ENCODE measurements at regions not wholly inside any gene's neighbourhood (a gene's known extent, or its start where the extent isn't known, plus 50 kb on each side); places are given as distances from the start of the nearest gene placed in this dataset.

DNA sequence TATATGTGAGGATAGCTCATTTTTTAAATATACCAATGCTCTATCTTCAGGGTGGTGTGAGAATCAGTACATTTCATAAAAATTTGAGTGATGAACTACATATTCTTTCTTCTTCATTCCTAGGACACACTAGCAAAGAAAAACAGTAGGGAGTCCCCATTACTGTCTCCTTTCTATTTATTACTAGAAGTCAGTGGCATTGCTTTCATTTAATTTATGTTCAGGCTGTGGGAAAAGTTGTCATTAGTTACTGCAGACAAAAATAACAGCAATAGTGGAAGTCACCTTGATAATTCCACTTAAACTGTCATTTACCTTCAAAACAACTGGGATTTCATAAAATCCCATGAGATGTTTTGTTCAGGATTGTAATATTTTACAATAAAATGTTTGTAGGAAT is 446.4 kb downstream of the GBE1 start:
- Histone ChIP-seq H3K9me3 (ENCODE audit: control insufficient read depth, insufficient read depth, low read depth, low read length) (no peaks in the 10 kb centered on the region), H3K36me3 (ENCODE audit: control insufficient read depth, insufficient read depth, low read length) (no peaks in the 10 kb centered on the region), H3K27me3 (ENCODE audit: control insufficient read depth, insufficient read depth, low read length) (no peaks in the 10 kb centered on the region), H3K4me1 (ENCODE audit: control insufficient read depth, insufficient read depth, low read length) (no peaks in the 10 kb centered on the region), H3K27ac (ENCODE audit: low read length) (no peak overlapping the region), H3K4me3 (ENCODE audit: low read depth in 2 of 2, low read length in 2 of 2) (no peak overlapping the region)
- in situ Hi-C loops (cut with HindIII; ENCODE audit: low pct_unique_long_range_greater_than_20kb, low sequenced_read_pairs) = no loop called here
- CTCF ChIA-PET = no interaction called here
- POLR2A ChIA-PET = interaction anchor here (0.5 kb wide), 1 partner anchor 456 kb away, joined by 3 read pairs; no protein-coding TSS in a partner anchor
- ATAC-seq (no peak), DNase-seq (ENCODE audit: low read depth, low spot score) (no peak)
- TF ChIP-seq, protein P1, sequence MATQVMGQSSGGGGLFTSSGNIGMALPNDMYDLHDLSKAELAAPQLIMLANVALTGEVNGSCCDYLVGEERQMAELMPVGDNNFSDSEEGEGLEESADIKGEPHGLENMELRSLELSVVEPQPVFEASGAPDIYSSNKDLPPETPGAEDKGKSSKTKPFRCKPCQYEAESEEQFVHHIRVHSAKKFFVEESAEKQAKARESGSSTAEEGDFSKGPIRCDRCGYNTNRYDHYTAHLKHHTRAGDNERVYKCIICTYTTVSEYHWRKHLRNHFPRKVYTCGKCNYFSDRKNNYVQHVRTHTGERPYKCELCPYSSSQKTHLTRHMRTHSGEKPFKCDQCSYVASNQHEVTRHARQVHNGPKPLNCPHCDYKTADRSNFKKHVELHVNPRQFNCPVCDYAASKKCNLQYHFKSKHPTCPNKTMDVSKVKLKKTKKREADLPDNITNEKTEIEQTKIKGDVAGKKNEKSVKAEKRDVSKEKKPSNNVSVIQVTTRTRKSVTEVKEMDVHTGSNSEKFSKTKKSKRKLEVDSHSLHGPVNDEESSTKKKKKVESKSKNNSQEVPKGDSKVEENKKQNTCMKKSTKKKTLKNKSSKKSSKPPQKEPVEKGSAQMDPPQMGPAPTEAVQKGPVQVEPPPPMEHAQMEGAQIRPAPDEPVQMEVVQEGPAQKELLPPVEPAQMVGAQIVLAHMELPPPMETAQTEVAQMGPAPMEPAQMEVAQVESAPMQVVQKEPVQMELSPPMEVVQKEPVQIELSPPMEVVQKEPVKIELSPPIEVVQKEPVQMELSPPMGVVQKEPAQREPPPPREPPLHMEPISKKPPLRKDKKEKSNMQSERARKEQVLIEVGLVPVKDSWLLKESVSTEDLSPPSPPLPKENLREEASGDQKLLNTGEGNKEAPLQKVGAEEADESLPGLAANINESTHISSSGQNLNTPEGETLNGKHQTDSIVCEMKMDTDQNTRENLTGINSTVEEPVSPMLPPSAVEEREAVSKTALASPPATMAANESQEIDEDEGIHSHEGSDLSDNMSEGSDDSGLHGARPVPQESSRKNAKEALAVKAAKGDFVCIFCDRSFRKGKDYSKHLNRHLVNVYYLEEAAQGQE (IDR thresholded peaks at IDR 0.05; ENCODE audit: insufficient read depth in 1 of 2, low read depth in 2 of 2, low read length in 1 of 2) = no peak
- TF ChIP-seq, protein P2, sequence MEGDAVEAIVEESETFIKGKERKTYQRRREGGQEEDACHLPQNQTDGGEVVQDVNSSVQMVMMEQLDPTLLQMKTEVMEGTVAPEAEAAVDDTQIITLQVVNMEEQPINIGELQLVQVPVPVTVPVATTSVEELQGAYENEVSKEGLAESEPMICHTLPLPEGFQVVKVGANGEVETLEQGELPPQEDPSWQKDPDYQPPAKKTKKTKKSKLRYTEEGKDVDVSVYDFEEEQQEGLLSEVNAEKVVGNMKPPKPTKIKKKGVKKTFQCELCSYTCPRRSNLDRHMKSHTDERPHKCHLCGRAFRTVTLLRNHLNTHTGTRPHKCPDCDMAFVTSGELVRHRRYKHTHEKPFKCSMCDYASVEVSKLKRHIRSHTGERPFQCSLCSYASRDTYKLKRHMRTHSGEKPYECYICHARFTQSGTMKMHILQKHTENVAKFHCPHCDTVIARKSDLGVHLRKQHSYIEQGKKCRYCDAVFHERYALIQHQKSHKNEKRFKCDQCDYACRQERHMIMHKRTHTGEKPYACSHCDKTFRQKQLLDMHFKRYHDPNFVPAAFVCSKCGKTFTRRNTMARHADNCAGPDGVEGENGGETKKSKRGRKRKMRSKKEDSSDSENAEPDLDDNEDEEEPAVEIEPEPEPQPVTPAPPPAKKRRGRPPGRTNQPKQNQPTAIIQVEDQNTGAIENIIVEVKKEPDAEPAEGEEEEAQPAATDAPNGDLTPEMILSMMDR (IDR thresholded peaks at IDR 0.05) = no peak
- no peak for TF ChIP-seq POLR2AphosphoS5 (IDR thresholded peaks at IDR 0.05; ENCODE audit: low read depth, low read length)
- TF ChIP-seq SIN3A (IDR thresholded peaks at IDR 0.05; ENCODE audit: borderline replicate concordance, insufficient read depth, low read depth, low read length) = no peak
- TF ChIP-seq TCF7L2 (IDR thresholded peaks at IDR 0.05; ENCODE audit: low read depth, low read length) = no peak
- intact Hi-C loops (cut with micrococcal nuclease; ENCODE audit: unreplicated experiment) = no loop called here
- no TSS peak for BruUV-seq (replicated peaks)

DNA sequence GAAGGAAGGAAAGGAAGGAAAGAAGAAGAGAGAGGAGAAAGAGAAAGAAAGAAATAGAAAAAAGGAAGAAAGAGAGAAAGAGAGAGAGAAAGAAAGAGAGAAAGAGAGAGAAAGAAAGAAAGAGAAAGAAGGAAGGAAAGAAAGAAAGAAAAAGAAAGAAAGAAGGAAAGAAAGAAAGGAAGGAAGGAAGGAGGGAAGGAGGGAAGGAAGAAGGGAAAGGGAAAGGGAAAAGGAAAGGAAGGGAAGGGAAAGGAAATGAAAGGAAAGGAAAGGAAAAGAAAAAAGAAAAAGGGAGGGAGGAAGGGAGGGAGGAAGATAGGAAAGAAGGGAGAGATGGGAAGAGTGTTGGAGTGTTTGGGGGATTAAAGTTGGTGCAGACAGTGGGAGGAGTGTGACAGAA is 450.1 kb downstream of the GBE1 start:
- CTCF ChIA-PET = no interaction called here

More for the DNA sequence above, 450.1 kb downstream of the GBE1 start:
- Histone ChIP-seq H3K4me3 (ENCODE audit: low read depth in 2 of 2, low read length in 2 of 2) (no peak overlapping the region), H3K9me3 (ENCODE audit: control insufficient read depth, insufficient read depth, low read depth, low read length) (no peaks in the 10 kb centered on the region), H3K4me1 (ENCODE audit: control insufficient read depth, insufficient read depth, low read length) (no peaks in the 10 kb centered on the region), H3K27me3 (ENCODE audit: control insufficient read depth, insufficient read depth, low read length) (no peaks in the 10 kb centered on the region), H3K27ac (ENCODE audit: low read length) (no peak overlapping the region), H3K36me3 (ENCODE audit: control insufficient read depth, insufficient read depth, low read length) (no peaks in the 10 kb centered on the region)
- no peak for DNase-seq (ENCODE audit: low read depth, low spot score)
- no TSS peak for BruUV-seq (replicated peaks)
- in situ Hi-C loops (cut with HindIII; ENCODE audit: low pct_unique_long_range_greater_than_20kb, low sequenced_read_pairs) = no loop called here
- intact Hi-C loops (cut with micrococcal nuclease; ENCODE audit: unreplicated experiment) = no loop called here
- ATAC-seq = no peak
- TF ChIP-seq TCF7L2 (IDR thresholded peaks at IDR 0.05; ENCODE audit: low read depth, low read length) = no peak
- TF ChIP-seq, protein P2 (IDR thresholded peaks at IDR 0.05) = no peak
- TF ChIP-seq SIN3A (IDR thresholded peaks at IDR 0.05; ENCODE audit: borderline replicate concordance, insufficient read depth, low read depth, low read length) = no peak
- TF ChIP-seq, protein P1 (IDR thresholded peaks at IDR 0.05; ENCODE audit: insufficient read depth in 1 of 2, low read depth in 2 of 2, low read length in 1 of 2) = no peak
- no peak for TF ChIP-seq POLR2AphosphoS5 (IDR thresholded peaks at IDR 0.05; ENCODE audit: low read depth, low read length)
- POLR2A ChIA-PET = no interaction called here

Measured in Panc1 (cell line).